Loucy (cell line): ENCODE measurements at regions not wholly inside any gene's neighbourhood (a gene's known extent, or its start where the extent isn't known, plus 50 kb on each side); places are given as distances from the start of the nearest gene placed in this dataset.

ENCODE experiments used
- H2AFZ ChIP-seq: fragments of 200-600 bp; sonication (generic); 2 replicates; pipeline ENCODE4 v1.6.0; 2016; ENCODE audit warnings: antibody characterized with exemption, mild to moderate bottlenecking, low read length, moderate library complexity
- H3F3A ChIP-seq: fragments of 200-600 bp; 2 replicates; pipeline ENCODE4 v1.6.0; 2016; ENCODE audit warnings: antibody characterized with exemption, low read depth, mild to moderate bottlenecking
- H3K27me3 ChIP-seq: fragments of 200-600 bp; sonication (generic); 2 replicates; pipeline ENCODE4 v1.6.1; 2014; ENCODE audit warnings: low read length, mild to moderate bottlenecking; ENCODE audit not compliant: insufficient read depth, poor library complexity, severe bottlenecking
- H3K36me3 ChIP-seq: fragments of 200-600 bp; sonication (generic); 2 replicates; pipeline ENCODE4 v1.6.1; 2016; ENCODE audit warnings: low read length; ENCODE audit not compliant: insufficient read depth
- H3K4me1 ChIP-seq: fragments of 200-600 bp; sonication (generic); 2 replicates; pipeline ENCODE4 v1.5.1; 2014; ENCODE audit warnings: low read length, mild to moderate bottlenecking; ENCODE audit not compliant: insufficient read depth, poor library complexity, severe bottlenecking
- H3K4me2 ChIP-seq: fragments of 200-600 bp; sonication (generic); 2 replicates; pipeline ENCODE4 v1.6.0; 2014; ENCODE audit warnings: antibody characterized with exemption, low read length, low read depth, mild to moderate bottlenecking; ENCODE audit not compliant: poor library complexity, severe bottlenecking
- H3K4me3 ChIP-seq: fragments of 200-600 bp; sonication (generic); 2 replicates; pipeline ENCODE4 v1.5.1; 2014; ENCODE audit warnings: low read length, mild to moderate bottlenecking, mixed read lengths; ENCODE audit not compliant: poor library complexity, severe bottlenecking
- H3K79me2 ChIP-seq: fragments of 200-600 bp; sonication (generic); 2 replicates; pipeline ENCODE4 v1.6.1; 2014; ENCODE audit warnings: low read length; ENCODE audit not compliant: insufficient read depth
- H3K9ac ChIP-seq: fragments of 200-600 bp; sonication (generic); 2 replicates; pipeline ENCODE4 v1.6.0; 2014; ENCODE audit warnings: mild to moderate bottlenecking, low read depth, low read length, moderate library complexity; ENCODE audit not compliant: poor library complexity, severe bottlenecking
- H3K9me2 ChIP-seq: fragments of 200-600 bp; sonication (generic); replicated peaks from 2 replicates; pipeline ENCODE4 v1.6.1; 2016; ENCODE audit warnings: low read depth, low read length, mixed read lengths
- H3K9me3 ChIP-seq: fragments of 200-600 bp; sonication (generic); 2 replicates; pipeline ENCODE4 v1.6.1; 2014; ENCODE audit warnings: mild to moderate bottlenecking, antibody characterized with exemption, low read length, low read depth; ENCODE audit not compliant: insufficient read depth
- H4K20me1 ChIP-seq: fragments of 200-600 bp; sonication (generic); 2 replicates; pipeline ENCODE4 v1.6.0; 2014; ENCODE audit warnings: antibody characterized with exemption, low read length, mild to moderate bottlenecking; ENCODE audit not compliant: insufficient read depth, poor library complexity, severe bottlenecking
- CTCF ChIP-seq: fragments of 200-600 bp; sonication (generic); conservative IDR thresholded peaks from 2 replicates; pipeline ENCODE4 v1.5.1; 2014; ENCODE audit warnings: mild to moderate bottlenecking, antibody characterized with exemption, low read length
- EZH2phosphoT487 ChIP-seq: fragments of 200-600 bp; IDR thresholded peaks from 2 replicates; pipeline ENCODE4 v1.6.1; 2018; ENCODE audit warnings: antibody characterized with exemption, mild to moderate bottlenecking, moderate library complexity, borderline replicate concordance

- Histone ChIP-seq H4K20me1 (no peaks in the 10 kb centered on the region), H3K36me3 (no peaks in the 10 kb centered on the region), H3K9me3 (no peaks in the 10 kb centered on the region), H3K9me2 (no peaks in the 10 kb centered on the region), H3K27me3 (no peaks in the 10 kb centered on the region), H3K4me3 (no peak overlapping the region), H3K79me2 (no peaks in the 10 kb centered on the region), H3K9ac (no peak overlapping the region), H3K4me1 (no peaks in the 10 kb centered on the region), H2AFZ (no peak overlapping the region), H3F3A (no peaks in the 10 kb centered on the region), H3K4me2 (no peak overlapping the region)
- no peak for TF ChIP-seq EZH2phosphoT487
- TF ChIP-seq CTCF = no peak
These were observed 252.9 kb upstream of the ZMIZ1 start for GRCh38 chr10:78815702-78816334.

GRCh38 chr10:78817361-78817760 is 251.4 kb upstream of the ZMIZ1 start:
- no peak overlapping the region for H3K9ac ChIP-seq

GRCh38 chr10:78817804-78818203 is 251.0 kb upstream of the ZMIZ1 start:
- Histone ChIP-seq H3K79me2 (no peaks in the 10 kb centered on the region), H3K4me1 (peaks cover 5% of the 10 kb centered on the region), H3K27me3 (no peaks in the 10 kb centered on the region), H3K9me2 (no peaks in the 10 kb centered on the region), H3K36me3 (no peaks in the 10 kb centered on the region), H3K9ac (no peak overlapping the region), H4K20me1 (no peaks in the 10 kb centered on the region), H2AFZ (no peak overlapping the region), H3K9me3 (no peaks in the 10 kb centered on the region), H3K4me3 (no peak overlapping the region), H3K4me2 (no peak overlapping the region), H3F3A (no peaks in the 10 kb centered on the region)
- TF ChIP-seq EZH2phosphoT487 (no peak), CTCF (no peak)

More at GRCh38 chr10:78817361-78817760, 251.4 kb upstream of the ZMIZ1 start:
- no peaks in the 10 kb centered on the region for H3K27me3 ChIP-seq
- no peaks in the 10 kb centered on the region for H3K9me2 ChIP-seq
- no peak overlapping the region for H3K4me3 ChIP-seq
- no peaks in the 10 kb centered on the region for H3K79me2 ChIP-seq
- no peaks in the 10 kb centered on the region for H3F3A ChIP-seq
- H3K4me1 ChIP-seq = peaks cover 5% of the 10 kb centered on the region
- H4K20me1 ChIP-seq = no peaks in the 10 kb centered on the region
- no peak overlapping the region for H2AFZ ChIP-seq
- H3K36me3 ChIP-seq = no peaks in the 10 kb centered on the region
- H3K4me2 ChIP-seq = no peak overlapping the region
- TF ChIP-seq CTCF = no peak
- no peak for TF ChIP-seq EZH2phosphoT487
- H3K9me3 ChIP-seq = no peaks in the 10 kb centered on the region
